T follicular helper cell (primary cell): ENCODE measurements at regions not wholly inside any gene's neighbourhood (a gene's known extent, or its start where the extent isn't known, plus 50 kb on each side); places are given as distances from the start of the nearest gene placed in this dataset.

Source experiments
- DNase-seq: peaks from one replicate; pipeline ENCODE4 v3.0.0-alpha.2; 2020; ENCODE audit warnings: low read depth

DNA sequence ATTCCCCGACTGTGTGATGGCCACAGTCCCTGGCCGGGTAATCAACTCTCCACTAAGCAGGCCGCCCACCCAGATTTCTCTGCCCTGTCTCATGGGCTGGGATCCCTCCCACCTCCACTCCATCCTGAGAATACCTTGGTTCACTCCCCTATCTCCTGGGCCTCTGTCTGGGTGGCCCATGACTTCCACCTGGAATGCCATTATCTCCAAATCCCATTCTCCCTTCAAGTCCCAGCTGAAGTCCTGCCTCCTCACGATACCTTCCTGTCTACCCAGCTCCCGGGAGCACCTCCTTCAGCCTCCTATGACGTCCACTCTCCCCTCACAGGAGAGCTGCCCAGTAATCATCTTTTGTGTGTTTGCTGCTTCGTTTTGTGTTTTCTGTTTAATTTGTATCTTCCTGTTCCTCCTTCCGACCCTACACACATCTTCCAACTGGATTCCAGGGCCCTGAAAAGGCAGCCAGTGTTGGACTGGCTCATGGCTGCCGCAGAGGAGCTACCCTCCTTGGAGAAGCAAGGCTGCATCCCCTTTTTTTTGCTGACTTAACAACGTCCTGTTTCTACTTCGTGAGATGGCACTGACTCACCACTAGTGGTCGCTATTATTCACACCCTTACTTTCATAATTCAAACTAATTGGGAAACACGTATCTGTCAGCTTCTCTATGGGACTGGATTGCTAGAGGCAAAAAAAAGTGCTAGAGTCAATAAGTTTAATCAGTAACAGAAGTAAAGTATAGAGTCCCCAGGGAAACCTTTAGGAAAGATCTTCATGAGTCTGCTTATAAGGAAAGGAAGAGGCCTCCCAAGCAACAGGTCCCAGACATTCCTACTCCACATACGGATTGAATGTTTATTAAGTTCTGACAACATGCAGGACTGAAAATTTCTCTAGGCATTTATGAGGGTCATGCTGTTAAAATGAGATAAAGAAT lies 171.9 kb upstream of the GATA6 start:
- DNase-seq = no peak

DNA sequence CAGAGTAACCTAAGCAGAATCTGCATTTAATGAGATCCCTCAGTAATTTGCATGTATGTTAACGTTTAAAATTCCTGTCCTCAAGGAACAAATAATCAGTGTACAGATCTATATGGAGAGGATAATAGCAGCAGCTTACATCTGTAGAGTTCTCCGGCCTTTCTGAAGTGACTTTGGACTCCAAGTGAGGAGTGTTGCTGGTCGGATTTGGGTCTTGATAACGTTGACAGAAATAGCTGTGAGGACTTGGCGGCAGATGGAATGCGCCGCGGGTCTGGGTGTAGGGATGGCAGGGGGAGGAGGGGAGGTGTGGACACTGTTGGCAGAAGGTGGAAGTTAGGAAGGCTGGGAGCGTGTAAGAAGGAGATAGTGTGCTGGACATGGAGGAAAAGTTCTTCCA lies 170.9 kb upstream of the GATA6 start:
- DNase-seq = no peak

DNA sequence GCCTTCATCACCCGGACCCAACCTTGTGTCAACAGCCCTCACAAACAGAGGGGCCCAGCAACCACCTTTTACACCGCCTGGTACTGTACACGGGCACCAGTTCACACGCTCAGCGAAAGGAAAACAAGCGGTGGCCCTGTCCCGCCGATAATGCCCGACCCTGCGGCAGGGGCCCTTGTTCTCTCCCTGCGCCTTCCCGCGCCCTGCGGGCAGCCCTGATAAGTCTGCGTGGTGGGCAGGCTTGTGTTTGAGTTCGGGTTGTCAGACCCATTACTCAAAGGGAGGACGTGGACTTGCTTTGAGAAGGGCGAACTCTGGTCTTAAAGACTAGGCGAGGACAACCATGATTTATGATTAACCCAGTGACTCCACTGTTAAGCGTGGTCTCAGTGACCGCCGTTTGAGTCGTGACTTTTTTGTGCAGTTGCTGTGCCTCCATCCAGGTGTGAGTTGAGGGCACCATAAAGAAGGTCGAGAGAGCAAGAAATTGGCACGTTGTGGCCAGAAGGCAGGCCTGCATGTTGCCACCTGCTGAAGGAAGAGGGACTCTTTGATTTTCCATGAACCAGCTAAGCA lies 167.4 kb upstream of the GATA6 start:
- DNase-seq = no peak

DNA sequence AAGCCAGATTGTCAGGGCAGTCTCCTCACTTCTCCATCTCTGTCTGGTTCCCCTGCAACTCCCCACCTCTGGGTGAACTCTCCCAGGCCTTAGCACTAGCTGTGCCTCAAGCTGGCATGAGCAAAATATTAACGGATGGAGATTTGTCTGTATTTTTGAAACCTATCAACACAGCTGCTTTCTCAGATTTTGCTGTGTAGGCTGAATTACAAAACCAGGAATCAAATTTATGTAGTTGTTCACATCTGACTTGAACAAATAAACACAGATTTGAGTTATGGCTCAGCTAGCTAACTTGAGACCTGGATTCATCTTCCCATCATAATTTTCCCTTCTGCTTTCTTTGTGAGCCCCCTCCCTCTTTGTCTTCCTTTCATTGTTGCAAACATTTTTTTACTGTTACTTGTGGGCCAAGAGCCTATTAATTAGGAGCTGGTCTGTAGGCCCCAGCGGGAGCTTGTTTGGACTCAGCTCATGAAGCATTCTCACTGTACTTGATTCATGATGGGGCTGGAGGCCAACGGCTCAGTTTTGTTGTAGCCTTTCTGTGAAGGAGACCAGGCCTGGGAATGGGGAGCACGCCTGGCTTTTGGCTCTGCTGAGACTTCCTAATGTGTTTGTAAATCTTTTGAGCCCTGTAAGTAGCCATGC lies 164.1 kb upstream of the GATA6 start:
- no peak for DNase-seq

DNA sequence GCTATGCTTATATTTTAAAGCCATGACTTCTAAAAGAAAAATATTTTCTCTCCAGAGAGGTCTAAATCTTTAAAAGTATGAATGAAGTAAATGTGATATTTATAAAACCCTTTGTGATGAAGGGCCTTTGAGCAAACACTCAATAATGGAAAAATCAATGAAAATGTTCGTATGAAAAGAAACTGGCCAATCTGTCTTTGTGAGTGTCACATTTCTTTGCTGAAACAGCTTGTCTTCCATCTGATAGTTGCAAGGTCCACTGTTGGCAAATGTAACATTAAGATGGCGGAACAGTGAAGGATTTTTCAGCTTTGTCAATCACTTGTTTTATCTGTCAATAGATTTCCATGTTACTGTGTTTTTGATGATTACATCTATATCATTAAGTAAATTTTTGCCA lies 162.9 kb upstream of the GATA6 start:
- DNase-seq = no peak

DNA sequence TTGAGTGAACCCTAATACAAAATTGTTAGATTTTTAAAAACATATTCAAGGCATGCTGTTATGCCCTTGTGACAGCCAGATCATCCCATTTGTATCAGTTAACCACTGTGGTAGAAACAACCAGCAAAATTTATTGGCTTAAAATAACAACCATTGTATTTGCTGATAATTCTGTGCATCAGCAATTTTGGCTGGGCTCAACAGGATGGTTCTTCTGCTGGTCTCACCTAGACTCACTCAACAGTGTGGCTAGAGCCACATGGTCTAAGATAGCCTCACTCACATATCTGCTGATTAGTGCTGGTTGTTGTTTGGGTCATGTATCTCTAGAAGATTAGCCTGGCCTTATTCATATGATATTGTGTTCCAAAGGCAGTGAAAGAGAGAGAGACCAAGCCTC lies 160.1 kb upstream of the GATA6 start:
- no peak for DNase-seq

DNA sequence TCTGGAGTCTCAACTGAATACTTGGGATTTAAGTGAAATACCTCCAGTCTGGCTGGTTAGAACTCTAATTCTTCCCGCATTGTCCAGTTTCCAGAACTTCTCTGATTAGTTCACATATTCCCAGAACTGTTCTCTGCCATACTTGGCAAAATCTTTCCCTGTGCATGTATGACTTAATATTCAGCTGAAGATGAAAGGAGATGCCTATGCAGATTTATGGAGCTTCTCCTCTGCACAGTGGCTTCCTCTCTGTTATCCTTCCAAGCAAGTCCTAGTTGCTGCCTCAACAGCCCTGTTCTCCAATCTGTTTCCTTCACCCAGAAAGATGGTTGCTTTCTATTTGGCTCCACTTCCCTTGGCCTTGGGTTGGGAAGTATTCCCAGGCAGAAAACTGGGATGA lies 155.4 kb upstream of the GATA6 start:
- DNase-seq = no peak

DNA sequence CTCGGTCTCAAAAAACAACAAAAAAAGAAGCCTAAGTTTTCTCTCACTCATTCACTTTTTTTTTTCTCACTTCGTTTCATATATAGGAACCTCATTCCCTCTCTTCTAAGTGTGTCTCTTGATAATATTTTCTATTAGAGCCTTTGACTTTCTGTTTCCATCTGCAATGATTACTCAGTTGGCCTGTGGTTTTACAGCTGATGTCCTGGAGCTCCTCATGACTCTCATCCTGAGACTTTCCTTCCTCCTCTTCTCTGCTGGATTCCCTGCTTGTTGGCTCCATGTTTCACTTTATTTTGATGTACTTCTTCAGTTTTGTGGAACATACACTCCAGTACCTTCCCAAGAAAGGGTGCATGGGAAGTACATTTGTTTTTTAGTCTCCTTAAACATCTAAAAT lies 154.2 kb upstream of the GATA6 start:
- DNase-seq = no peak

DNA sequence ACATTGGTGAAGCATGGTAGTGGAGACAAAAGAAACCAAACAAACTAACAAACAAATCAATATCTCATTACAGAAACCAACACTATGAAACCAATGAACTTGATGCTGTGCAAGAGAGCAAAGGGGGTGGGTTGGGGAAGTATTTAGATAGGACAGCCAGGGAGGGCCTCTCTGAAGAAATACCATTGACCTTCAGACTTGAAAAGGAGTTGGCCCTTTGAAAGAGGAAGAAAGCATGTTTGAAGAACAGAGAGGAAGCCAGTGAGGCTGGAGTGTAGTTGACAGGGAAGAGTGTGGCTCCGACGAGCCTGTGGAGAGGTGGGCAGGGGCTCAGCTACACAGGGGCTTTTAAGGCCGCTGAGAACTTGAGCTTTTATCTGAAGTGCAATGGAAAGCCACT lies 151.0 kb upstream of the GATA6 start:
- DNase-seq = no peak

DNA sequence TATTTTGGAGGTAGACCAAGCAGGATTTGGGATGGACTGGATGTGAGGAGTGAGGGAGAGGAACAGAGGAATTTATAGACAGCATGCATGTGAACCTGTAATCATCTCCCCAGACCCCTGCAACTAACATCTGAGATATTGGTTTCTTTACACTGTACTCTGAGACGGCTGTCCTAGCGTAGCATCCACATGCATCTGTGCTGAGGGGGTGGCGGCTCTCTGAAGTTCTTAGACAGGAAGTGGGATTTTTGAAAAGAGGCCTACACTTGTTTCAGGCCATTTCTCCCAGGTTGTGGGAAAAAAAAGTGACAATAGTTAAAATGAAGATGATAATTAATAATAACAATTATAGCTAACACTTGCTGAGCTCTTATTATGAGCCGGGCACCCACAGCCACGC lies 150.2 kb upstream of the GATA6 start:
- no peak for DNase-seq

DNA sequence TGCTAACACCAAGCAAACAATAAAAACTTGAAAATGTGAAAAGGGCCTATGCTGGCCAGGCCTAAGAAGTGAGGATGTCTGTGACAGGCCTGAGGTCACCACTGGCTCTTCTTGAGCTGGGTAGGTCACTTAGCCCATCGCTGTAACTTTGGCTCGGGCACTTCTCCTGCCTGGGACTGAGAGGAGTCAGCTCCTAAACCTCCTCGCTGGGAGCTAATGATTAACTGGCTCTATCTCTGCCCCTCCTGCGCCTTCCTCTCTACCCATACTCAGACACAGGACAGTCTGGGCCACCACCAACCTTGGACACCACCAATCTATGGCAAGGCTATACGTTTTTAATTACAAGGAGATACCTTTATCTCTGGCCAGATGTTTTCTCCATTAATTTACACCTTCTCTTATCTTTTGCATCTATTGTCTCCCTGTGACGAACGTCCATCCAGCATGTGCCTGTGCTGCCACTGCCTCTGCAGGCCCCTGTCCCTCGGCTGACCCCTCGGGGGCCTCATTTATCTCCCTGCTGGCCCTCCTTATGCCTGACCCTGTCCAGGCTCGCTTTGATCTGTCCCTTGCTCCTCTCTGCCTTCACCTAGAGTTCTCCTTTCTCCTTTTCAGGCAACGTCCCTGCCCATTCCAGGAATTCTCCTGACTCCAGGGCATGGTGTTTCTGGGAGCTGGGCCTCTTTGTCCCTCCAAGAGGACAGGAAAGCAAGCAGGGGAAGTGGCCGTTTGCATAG lies 149.1 kb upstream of the GATA6 start:
- no peak for DNase-seq

DNA sequence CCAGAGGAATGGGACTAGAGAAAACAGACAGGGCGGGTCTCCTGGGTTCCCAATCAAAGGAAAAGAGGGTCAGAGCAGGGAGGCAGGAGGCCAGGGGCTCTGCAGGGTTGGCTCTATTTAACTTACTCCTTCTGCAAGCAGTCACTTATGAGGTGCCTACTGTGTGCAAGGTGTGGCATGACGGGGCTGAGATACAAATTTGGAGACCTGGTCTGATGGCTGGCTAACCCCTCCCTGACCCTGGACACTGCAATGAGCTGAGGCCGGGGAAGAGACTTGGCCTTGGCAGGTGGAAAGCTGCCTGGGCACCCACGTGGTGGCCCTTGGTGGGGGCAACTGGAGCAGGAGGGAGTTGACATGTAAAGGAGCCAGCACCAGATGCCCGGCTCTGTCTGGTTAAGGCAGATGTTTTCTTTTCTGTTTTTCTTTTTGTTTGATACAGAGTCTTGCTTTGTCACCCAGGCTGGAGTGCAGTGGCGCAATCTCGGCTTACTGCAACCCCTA lies 148.5 kb upstream of the GATA6 start:
- no peak for DNase-seq

DNA sequence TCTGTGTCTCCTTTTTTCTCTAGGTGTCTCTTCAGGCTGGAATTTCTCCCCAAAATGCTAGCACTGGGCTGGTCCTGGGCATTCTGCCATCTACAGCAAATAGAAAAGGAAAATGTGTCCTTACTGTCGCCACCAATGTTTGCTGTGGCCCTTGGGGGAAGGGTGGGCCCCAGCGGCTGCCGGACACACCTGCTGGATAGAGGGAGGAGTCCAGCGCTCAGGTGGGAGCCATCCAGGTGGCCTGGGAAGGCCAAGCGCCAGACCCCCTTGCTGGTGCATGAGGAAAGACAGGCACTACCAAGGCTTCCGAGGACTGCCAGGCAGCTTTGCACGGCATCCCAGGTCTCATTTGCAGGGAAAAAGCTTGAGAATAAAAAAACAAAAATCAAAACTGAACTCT lies 147.7 kb upstream of the GATA6 start:
- no peak for DNase-seq

DNA sequence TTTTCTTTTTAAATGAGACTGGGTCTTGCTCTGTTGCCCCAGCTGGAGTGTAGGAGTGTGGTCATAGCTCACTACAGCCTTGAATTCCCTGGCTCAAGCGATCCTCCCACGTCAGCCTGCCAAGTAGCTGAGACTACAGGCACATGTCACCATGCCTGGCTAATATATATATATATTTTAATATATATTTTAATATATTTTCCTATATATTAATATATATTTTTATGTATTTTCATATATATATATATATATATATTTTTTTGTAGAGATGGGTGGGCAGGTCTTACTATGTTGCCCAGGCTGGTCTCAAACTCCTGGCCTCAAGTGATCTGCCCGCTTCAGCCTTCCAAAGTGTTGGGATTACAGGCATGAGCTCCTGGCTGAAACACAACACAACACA lies 144.5 kb upstream of the GATA6 start:
- no peak for DNase-seq

DNA sequence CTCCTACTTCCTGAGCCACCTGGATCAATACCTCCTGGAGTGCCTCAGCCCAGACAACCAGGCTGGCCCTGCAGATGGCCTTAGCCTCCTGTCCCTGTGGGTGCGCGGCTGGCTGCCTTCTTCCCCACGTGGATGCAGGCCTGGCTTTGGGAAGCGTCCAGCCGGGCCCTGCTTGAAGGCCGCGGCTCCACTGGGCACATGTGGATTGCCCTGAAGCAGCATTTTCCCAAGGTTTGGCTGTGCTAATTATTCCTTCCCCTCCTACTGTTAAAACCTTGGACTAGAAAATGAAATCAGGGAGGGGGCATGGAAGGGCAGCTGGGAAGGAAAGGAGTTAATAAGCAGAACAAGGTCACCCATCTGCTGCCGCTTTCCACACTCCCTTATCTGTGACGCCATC lies 143.0 kb upstream of the GATA6 start:
- DNase-seq = no peak

DNA sequence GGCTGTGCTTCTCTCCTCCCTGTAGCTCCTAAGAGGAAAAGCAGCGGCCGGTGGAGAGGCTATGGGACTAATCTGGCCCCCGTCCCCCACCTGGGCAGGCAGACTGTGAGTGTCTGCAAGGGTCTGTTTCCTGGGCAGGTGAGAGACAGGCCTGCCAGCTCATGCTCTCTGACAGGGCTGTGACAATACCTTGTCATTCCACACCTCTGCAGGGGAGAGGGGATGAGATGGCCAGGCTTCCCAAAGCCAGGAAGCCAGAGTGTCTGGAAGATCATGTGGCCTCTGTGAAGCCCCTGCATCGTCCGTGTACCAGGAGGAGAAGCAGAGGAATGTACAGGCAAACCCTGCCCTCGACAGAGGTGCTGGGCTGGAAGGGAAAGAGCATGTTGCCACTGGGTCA lies 142.5 kb upstream of the GATA6 start:
- no peak for DNase-seq

DNA sequence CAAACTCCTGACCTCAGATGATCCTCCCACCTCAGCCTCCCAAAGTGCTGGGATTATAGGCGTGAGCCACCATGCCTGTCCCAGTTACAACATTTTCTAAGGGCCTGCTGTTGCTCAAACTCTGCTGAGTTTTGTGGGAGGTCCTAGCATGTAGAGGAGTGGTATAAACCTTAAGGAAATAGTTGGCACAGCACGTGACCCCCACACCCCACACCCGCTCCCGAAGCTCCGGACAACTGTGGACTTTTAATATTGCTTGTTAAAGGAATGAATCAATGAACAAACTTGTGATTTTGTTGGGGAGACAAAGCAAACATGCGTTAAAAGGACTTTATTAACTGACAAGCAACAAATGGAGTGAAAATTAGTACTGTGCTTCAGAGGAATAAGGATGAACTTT lies 137.8 kb upstream of the GATA6 start:
- no peak for DNase-seq

DNA sequence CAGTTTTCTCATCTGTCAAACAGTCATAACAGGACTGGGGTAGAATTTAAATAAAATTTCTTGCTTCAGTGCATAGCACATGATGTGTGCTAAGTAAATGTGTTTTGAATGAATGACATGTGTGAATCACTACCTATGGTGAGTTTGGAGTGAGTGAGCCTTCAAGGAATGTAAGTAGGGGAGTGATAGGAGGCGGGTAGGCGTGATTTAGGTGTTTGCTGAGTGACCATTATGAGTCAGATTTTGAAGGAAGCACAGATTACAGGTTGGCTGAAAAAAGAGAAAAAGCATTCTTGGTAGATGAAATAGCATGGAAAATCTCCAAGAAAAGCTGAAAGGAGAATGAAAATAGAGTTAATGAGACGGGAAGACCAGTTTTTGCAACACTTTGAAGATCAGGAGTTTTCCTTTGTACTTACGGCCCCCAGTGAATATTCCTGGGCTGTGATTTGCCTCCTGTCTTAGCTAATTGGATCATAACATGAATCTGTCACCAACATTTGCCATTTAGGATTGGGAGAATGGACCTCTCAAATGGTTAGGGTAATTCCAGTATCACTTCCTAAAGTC lies 136.9 kb upstream of the GATA6 start:
- DNase-seq = no peak

DNA sequence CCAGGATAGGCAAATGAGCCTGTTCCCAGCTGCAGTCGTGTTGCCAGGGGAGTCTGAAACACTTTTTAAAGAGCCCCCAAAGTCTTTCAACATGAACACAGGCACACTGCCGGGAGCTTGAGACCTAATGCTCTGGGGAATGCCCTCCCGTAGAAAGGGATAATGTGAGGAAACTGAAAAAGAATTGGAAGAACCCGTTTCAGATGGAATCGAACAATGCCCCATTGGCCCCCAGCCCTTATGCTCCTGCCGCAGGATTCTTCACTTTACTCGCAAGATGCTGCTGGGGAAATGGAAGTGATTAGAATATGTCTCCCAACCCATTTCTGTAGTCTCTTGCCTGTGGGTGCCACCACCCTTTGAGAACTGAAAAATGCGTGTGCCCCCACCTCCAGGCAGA lies 136.3 kb upstream of the GATA6 start:
- no peak for DNase-seq

DNA sequence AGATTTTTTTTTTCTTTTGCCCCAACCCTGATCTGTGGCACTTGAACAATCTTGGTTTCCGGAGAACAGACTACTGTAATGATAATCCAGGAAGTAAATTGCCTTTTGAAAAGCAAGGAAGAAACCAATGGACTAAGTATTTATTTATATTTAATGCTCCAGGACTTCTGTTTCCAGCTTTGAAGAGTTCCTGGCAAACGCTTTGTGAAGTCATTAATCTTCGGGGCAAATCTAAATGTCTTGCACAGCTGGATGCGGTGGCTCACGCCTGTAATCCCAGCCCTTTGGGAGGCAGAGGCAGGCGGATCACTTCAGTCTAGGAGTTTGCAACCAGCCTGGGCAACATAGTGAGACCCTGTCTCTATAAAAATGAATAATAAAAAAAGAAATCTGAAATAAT lies 135.1 kb upstream of the GATA6 start:
- DNase-seq = no peak

DNA sequence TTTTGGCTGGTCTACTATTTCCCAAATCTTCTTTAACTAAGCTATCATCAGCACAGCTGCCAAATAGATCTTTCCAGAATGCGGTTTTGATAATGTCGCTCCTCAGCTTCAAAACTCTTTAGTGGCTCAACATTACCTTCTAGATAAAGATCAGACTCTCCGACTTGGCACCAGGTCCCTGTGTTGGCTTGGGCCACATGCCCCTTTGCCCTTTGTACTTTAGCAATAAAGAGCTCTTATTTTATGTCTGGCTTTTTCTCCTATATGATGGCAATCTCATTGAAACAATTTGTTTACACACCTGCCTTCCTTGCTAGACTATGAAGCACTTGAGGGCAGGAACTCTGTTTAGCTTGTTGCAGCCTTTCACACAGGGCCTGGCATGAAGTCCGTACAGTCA lies 128.9 kb upstream of the GATA6 start:
- DNase-seq = no peak

DNA sequence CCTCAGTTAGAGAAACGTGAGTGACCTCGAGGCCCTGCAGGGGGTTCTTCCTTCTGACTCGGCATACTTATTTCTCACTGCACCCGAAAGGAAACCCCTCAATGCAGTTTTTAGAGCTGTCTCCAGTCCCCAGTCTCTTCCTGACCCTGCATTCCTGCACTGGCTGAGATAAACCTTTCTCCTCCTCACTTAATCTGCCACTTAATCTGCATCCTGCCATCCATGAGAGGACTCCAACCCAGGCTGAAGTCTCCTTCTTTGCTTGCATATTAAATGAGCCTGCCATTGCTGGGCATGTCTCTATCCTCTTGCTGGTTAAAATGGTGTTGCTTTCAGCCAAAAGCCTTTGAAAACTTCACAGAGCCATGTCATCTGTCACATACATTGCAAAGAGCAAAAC lies 125.6 kb upstream of the GATA6 start:
- no peak for DNase-seq
